GM21423 (cell line): ENCODE measurements at regions not wholly inside any gene's neighbourhood (a gene's known extent, or its start where the extent isn't known, plus 50 kb on each side); places are given as distances from the start of the nearest gene placed in this dataset.

ENCODE experiments used
- ATAC-seq: cut with Tn5 transposase; IDR thresholded peaks from one replicate; pipeline ENCODE4 v1.9.1; 2021; ENCODE audit warnings: mild to moderate bottlenecking, moderate library complexity; ENCODE audit not compliant: unreplicated experiment

GRCh38 chr22:49573109-49573765 lies 254.4 kb downstream of the BRD1 start:
- no peak for ATAC-seq

GRCh38 chr22:49571326-49571725 lies 256.3 kb downstream of the BRD1 start:
- ATAC-seq = no peak

GRCh38 chr22:49570032-49570848 lies 257.4 kb downstream of the BRD1 start:
- ATAC-seq = no peak

- no peak for ATAC-seq
Measured at GRCh38 chr22:49569286-49570031, 258.2 kb downstream of the BRD1 start.

GRCh38 chr22:49568751-49569285 lies 258.9 kb downstream of the BRD1 start:
- ATAC-seq = no peak

- ATAC-seq = no peak
Measured at GRCh38 chr22:49567899-49568750, 259.5 kb downstream of the BRD1 start.

- no peak for ATAC-seq
Measured at GRCh38 chr22:49566693-49567092, 261.0 kb downstream of the BRD1 start.

GRCh38 chr22:49566141-49566541 lies 261.5 kb downstream of the BRD1 start:
- ATAC-seq = no peak

GRCh38 chr22:49565516-49565855 lies 262.2 kb downstream of the BRD1 start:
- ATAC-seq = no peak

- ATAC-seq = no peak
Measured at GRCh38 chr22:49564666-49565515, 262.8 kb downstream of the BRD1 start.

GRCh38 chr22:49564054-49564453 lies 263.6 kb downstream of the BRD1 start:
- ATAC-seq = no peak

- ATAC-seq = no peak
Measured at GRCh38 chr22:49562685-49563249, 264.9 kb downstream of the BRD1 start.

- ATAC-seq = no peak
Measured at GRCh38 chr22:49561976-49562375, 265.7 kb downstream of the BRD1 start.

- no peak for ATAC-seq
Measured at GRCh38 chr22:49561338-49561737, 266.3 kb downstream of the BRD1 start.

GRCh38 chr22:49555526-49555925 lies 272.1 kb downstream of the BRD1 start:
- no peak for ATAC-seq

GRCh38 chr22:49554741-49555140 lies 272.9 kb downstream of the BRD1 start:
- ATAC-seq = no peak

- ATAC-seq = no peak
Measured at GRCh38 chr22:49554296-49554625, 273.4 kb downstream of the BRD1 start.

- ATAC-seq = no peak
Measured at GRCh38 chr22:49553518-49554295, 274.0 kb downstream of the BRD1 start.

- no peak for ATAC-seq
Measured at GRCh38 chr22:49553076-49553475, 274.6 kb downstream of the BRD1 start.
